Ascending aorta (tissue), 2 donors: ENCODE measurements at regions not wholly inside any gene's neighbourhood (a gene's known extent, or its start where the extent isn't known, plus 50 kb on each side); places are given as distances from the start of the nearest gene placed in this dataset.
"Not testable (repeated sequence)": the region's sequence is repeated elsewhere in the genome, so short reads cannot be mapped to it uniquely, and the experiment has no call there.

Experiments
- DNase-seq, 2 donors: peaks; one replicate each; pipeline ENCODE4 v3.0.0-alpha.2; 2019; ENCODE audit warnings: low spot score in 2 of 2
- H3K27ac ChIP-seq, 2 donors: fragments of 200-600 bp; sonication (generic); one replicate each; pipeline ENCODE4 v1.5.1; 2016 to 2017; ENCODE audit warnings: mild to moderate bottlenecking in 1 of 2
- H3K27me3 ChIP-seq: fragments of 200-600 bp; sonication (generic); one replicate; pipeline ENCODE4 v1.5.1; 2017
- H3K36me3 ChIP-seq, 2 donors: fragments of 200-600 bp; sonication (generic); one replicate each; pipeline ENCODE4 v1.5.1; 2016
- H3K4me1 ChIP-seq, 2 donors: fragments of 200-600 bp; sonication (generic); one replicate each; pipeline ENCODE4 v1.5.1; 2016 to 2017; ENCODE audit warnings: mild to moderate bottlenecking in 1 of 2
- H3K4me3 ChIP-seq, 2 donors: fragments of 200-600 bp; sonication (generic); one replicate each; pipeline ENCODE4 v1.5.1; 2016 to 2017; ENCODE audit warnings: mild to moderate bottlenecking in 1 of 2
- H3K9me3 ChIP-seq, 2 donors: fragments of 200-600 bp; sonication (generic); one replicate each; pipeline ENCODE4 v1.5.1; 2016
- CTCF ChIP-seq, 3 experiments: fragments of 200-600 bp in 2 of 3; fragments of 450-650 bp in 1 of 3; sonication (generic) in 2 of 3; IDR thresholded peaks; one replicate each; pipeline ENCODE4 v1.5.1; 2016 to 2019; ENCODE audit warnings: antibody characterized with exemption in 3 of 3, mild to moderate bottlenecking in 1 of 3, moderate library complexity in 1 of 3
- intact Hi-C: fragments of 100-400 bp; cut with DNase I; formaldehyde crosslinking; loops from one replicate; pipeline ENCODE4 v1.15.1; 2023

- no peaks in the 10 kb centered on the region for H3K4me1 ChIP-seq
- H3K4me3 ChIP-seq, result no peak overlapping the region
- no peaks in the 10 kb centered on the region for H3K9me3 ChIP-seq
- no peak overlapping the region for H3K27ac ChIP-seq
- TF ChIP-seq CTCF (IDR thresholded peaks at IDR 0.05), result no peak
- no peaks in the 10 kb centered on the region for H3K27me3 ChIP-seq
- no peaks in the 10 kb centered on the region for H3K36me3 ChIP-seq
- intact Hi-C loops, result no loop called here
- no peak for DNase-seq
These were observed 235.9 kb upstream of the GBE1 start for GRCh38 chr3:81997390-81997789.

GRCh38 chr3:81995329-81995728 is 233.9 kb upstream of the GBE1 start:
- DNase-seq, result no peak
- TF ChIP-seq CTCF (IDR thresholded peaks at IDR 0.05), result no peak

GRCh38 chr3:81989758-81990157 is 228.3 kb upstream of the GBE1 start:
- H3K4me1 ChIP-seq, result no peaks in the 10 kb centered on the region
- no peak for TF ChIP-seq CTCF (IDR thresholded peaks at IDR 0.05)
- no peaks in the 10 kb centered on the region for H3K27me3 ChIP-seq
- H3K27ac ChIP-seq, result no peak overlapping the region
- DNase-seq, result no peak
- intact Hi-C loops, result no loop called here
- no peaks in the 10 kb centered on the region for H3K36me3 ChIP-seq
- H3K4me3 ChIP-seq, result no peak overlapping the region
- H3K9me3 ChIP-seq, result no peaks in the 10 kb centered on the region

More at GRCh38 chr3:81995329-81995728, 233.9 kb upstream of the GBE1 start:
- Histone ChIP-seq H3K36me3 (no peaks in the 10 kb centered on the region), H3K27ac (no peak overlapping the region), H3K4me1 (no peaks in the 10 kb centered on the region), H3K4me3 (no peak overlapping the region), H3K9me3 (no peaks in the 10 kb centered on the region), H3K27me3 (no peaks in the 10 kb centered on the region)
- intact Hi-C loops, result no loop called here

- intact Hi-C loops, result no loop called here
- Histone ChIP-seq H3K4me1 (no peaks in the 10 kb centered on the region), H3K4me3 (no peak overlapping the region), H3K9me3 (no peaks in the 10 kb centered on the region), H3K36me3 (no peaks in the 10 kb centered on the region), H3K27me3 (no peaks in the 10 kb centered on the region), H3K27ac (no peak overlapping the region)
- TF ChIP-seq CTCF (IDR thresholded peaks at IDR 0.05), result no peak
- DNase-seq, result no peak
These were observed 227.8 kb upstream of the GBE1 start for GRCh38 chr3:81989274-81989673.

GRCh38 chr3:81987412-81987811 is 226.0 kb upstream of the GBE1 start:
- H3K27me3 ChIP-seq, intact Hi-C loops, H3K4me1 ChIP-seq, H3K36me3 ChIP-seq, H3K9me3 ChIP-seq, DNase-seq, H3K4me3 ChIP-seq, H3K27ac ChIP-seq: not testable (repeated sequence)

- intact Hi-C loops, result no loop called here
- no peak for DNase-seq
- no peak overlapping the region for H3K4me3 ChIP-seq
- no peak for TF ChIP-seq CTCF (IDR thresholded peaks at IDR 0.05)
- no peak overlapping the region for H3K27ac ChIP-seq
- no peaks in the 10 kb centered on the region for H3K27me3 ChIP-seq
- H3K36me3 ChIP-seq, result no peaks in the 10 kb centered on the region
- H3K4me1 ChIP-seq, result no peaks in the 10 kb centered on the region
- no peaks in the 10 kb centered on the region for H3K9me3 ChIP-seq
These were observed 224.7 kb upstream of the GBE1 start for GRCh38 chr3:81985996-81986723.
